Anterior cingulate cortex (tissue), 58 donors: ENCODE measurements at regions not wholly inside any gene's neighbourhood (a gene's known extent, or its start where the extent isn't known, plus 50 kb on each side); places are given as distances from the start of the nearest gene placed in this dataset.
"Not testable (repeated sequence)": the region's sequence is repeated elsewhere in the genome, so short reads cannot be mapped to it uniquely, and the experiment has no call there.

Experiments
- DNase-seq, 58 donors: peaks; one replicate each; lab custom pipeline; 2025; lab: John Stamatoyannopoulos, UW

DNA sequence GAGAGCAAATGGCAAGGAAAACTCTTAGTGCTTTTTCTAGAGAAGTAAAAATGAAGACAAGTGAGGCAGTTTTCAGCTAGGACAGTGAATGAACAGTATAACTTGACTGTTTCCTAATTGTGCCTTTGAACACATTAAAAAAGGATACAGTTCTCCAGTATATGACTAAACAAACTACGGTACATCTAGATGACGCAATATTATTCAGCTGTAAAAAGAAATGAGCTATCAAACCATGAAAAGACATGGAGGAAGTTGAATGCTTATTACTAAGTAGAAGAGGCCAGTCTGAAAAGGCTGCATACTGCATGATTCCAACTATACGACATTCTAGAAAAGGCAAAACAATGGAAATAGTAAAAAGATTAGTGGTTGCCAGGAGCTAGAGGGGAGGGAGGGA, 206.3 kb downstream of the SIPA1L2 start:
- no peak for DNase-seq

DNA sequence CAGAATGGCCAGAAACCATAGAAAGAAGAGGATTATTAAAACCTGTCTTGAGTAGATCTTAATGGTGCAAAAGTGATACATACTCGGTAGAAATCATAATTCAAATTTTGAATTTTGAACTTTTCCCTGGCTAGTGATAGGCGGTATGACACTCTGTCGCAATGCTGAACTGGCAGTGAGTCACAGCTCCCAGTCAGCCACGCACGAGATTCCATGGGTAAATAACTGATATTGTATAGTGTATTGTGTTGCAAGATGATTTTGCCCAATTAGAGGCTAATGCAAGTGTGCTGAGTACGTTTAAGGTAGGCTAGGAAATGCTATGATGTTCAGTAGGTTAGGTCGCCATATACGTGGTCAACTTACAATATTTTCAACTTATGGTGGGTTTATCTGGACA, 207.0 kb downstream of the SIPA1L2 start:
- DNase-seq, result no peak

DNA sequence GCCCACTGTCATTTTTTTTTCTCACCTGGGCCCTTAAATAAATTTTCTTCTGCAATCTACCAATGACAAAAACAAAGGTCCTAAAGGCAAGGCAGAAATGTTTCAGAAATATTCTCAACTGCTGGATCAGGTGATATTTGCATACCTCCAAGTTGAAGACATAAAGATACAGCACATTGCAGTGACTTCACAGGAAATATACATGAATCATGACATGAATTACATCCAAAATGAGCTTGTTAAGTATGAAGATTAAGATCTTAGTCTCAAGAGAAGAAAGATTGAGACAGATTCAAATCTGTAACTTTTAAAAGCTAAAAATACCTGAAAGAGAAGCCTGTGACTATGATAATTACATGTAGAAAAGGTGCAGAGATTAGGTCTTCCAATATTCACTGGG, 207.8 kb downstream of the SIPA1L2 start:
- no peak for DNase-seq

DNA sequence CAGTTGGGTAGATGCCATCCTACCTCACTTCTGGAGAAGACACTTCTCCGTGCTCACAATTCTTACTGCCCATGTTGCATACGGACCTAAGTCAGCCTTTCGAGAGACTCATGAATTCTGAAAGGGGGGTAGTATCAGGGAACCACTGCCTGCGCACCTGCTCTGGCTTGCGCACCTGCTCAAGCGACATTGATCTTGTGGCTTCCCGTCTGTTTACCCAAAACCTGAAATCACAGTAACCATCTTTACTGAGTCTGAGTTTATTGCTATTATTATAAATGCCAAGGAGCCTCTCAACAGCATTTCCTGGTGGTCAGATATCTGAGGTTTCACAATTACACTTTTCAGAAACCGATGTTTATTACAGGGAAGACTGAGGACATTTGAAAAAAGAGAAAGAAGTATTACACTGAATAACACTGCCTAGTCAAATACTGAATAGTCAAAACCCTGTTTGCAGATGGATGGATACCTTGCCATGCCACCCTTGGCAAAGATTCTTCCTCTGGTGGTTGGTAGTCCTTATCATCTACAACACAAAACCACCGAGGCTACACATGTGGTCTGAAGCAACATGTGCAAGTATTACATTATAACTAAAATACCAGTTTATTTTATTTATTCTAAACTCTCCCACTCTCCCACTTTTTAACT, 208.7 kb downstream of the SIPA1L2 start:
- DNase-seq, result no peak

GRCh38 chr1:232417636-232418248, 212.2 kb downstream of the SIPA1L2 start:
- DNase-seq, result no peak

DNA sequence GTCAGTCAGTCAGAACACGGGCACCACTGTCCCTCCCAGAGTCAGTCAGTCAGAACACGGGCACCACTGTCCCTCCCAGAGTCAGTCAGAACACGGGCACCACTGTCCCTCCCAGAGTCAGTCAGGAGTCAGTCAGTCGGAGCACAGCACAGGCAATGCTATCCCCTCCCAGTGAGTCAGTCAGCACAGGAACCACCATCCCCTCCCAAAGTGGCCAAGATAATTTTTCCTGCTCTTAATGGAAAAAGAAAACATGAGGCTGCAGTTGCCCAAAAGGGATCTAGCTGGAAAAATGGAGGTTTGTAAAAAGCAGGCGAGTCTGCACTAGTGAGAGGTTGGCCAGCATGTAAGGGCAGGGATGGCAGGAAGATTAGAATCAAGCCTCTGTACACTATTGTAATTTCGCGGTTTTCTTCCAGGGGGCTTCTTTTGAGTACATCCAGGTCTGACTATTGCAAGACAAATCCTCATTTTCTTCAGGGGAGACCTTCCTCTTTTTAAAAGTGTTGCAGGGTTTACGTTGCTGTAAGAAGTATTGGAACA, 213.8 kb downstream of the SIPA1L2 start:
- DNase-seq, result no peak

DNA sequence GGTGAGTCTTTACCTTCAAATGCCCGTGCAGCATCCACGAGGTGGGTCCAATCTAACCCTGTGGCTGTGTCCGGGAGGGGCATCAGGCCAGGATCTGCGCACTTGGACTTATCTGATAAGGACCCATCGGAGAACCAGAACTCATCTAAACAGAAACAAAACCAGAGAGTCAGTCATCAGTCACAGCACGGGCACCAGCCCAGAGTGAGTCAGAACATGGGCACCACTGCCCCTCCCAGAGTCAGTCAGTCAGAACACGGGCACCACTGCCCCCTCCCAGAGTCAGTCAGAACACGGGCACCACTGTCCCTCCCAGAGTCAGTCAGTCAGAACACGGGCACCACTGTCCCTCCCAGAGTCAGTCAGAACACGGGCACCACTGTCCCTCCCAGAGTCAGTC, 214.5 kb downstream of the SIPA1L2 start:
- not testable (repeated sequence) for DNase-seq

GRCh38 chr1:232414100-232414499, 215.8 kb downstream of the SIPA1L2 start:
- DNase-seq, result no peak

DNA sequence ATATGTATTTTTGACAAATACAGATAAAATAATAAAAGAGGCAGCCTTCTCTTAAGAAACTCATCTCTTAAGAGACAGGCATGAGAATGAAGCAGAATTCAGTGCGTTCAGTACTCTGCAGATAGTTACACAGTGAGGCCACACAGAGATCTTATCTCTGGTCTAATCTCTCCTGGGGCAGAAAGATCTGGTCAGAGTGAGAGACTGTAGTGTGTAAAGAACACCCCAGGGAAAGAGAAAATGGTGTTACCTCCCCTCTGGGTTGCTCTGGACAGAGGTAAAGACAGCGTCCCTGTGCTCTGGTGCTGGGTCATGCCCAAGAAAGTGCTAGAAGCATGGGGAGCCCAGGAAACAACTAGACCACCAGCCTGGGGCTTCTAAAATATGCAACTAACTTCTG, 216.3 kb downstream of the SIPA1L2 start:
- DNase-seq, result no peak

- DNase-seq, result no peak
Observed at GRCh38 chr1:232409584-232409983, 220.3 kb downstream of the SIPA1L2 start.

- DNase-seq, result no peak
Observed at GRCh38 chr1:232407120-232407519, 222.8 kb downstream of the SIPA1L2 start.

GRCh38 chr1:232405781-232406180, 224.2 kb downstream of the SIPA1L2 start:
- no peak for DNase-seq

GRCh38 chr1:232404981-232405731, 224.8 kb downstream of the SIPA1L2 start:
- DNase-seq, result no peak

DNA sequence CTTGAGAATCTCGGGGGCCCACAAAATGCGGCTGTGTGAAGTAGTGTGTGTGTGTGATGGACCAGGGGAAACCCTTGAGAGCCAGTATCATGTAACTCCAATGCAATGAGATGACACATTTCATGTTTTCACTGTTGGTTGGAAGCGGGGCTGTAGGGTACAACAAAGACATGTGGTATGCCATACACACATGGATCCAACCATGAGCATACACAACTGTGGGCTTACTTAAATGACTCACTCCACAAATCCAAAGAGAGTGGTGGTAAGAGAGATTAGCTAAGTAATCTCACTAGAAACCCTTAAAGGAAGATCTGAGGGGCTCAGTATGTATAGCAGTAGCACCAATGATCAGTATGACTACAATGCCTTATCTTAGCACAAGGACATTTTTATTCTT, 225.7 kb downstream of the SIPA1L2 start:
- DNase-seq, result no peak

GRCh38 chr1:232403017-232403714, 226.8 kb downstream of the SIPA1L2 start:
- no peak for DNase-seq

DNA sequence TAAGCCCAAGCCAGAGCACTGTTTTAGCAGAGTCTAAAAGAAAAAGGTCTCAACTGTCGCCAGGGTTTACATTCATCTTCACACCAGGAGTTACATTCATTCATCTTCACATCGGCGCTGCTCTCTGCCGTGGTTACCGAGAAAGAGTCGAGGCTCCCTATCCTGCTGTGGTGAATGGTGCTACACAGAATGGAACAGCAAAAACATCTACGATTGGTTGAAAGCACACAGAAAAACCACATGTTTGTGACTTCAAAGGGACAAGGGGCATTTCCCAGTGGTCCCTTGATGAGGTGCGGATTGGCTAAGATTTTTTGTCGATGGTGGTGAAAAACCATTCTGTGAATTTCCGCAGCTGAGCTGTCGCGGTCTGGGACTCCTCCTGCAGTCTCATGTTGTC, 231.1 kb downstream of the SIPA1L2 start:
- DNase-seq, result no peak

GRCh38 chr1:232393444-232394146, 236.3 kb downstream of the SIPA1L2 start:
- no peak for DNase-seq

- no peak for DNase-seq
Observed at GRCh38 chr1:232393010-232393409, 236.9 kb downstream of the SIPA1L2 start.

GRCh38 chr1:232390590-232390989, 239.3 kb downstream of the SIPA1L2 start:
- DNase-seq, result no peak

DNA sequence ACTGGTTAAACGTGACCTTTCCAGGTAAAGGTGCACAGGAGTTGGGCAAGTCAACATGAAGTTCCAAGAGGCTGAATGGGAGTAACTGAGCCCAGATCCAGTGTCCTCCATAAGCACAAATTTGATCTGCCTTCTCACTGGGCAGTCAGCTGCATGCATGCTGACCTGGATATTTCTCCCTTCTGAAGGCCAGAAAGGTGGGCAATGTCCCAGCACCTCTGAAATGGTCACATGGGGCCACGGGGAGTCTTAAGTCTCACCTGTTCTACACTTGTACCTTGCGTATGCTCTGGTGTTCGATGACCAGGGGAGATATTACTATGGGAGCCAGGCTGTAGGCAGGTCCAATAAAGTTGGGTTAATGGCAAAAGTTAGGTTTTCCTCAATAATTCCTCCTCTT, 240.2 kb downstream of the SIPA1L2 start:
- DNase-seq, result no peak
